ENCODE measurements at regions not wholly inside any gene's neighbourhood (a gene's known extent, or its start where the extent isn't known, plus 50 kb on each side); places are given as distances from the start of the nearest gene placed in this dataset.

- DNase-seq (ENCODE audit: extremely low spot score, insufficient read length, low read depth) = no peak
- FAIRE-seq = no peak
Observed at GRCh38 chr1:62917314-62917713, 133.4 kb downstream of the ATG4C start.

- no peak for DNase-seq (ENCODE audit: extremely low spot score, insufficient read length, low read depth)
Observed at GRCh38 chr1:62917805-62918204, 133.9 kb downstream of the ATG4C start.

GRCh38 chr1:62918700-62919099 lies 134.8 kb downstream of the ATG4C start:
- FAIRE-seq = no peak
- no peak for DNase-seq (ENCODE audit: extremely low spot score, insufficient read length, low read depth)

More at GRCh38 chr1:62917805-62918204, 133.9 kb downstream of the ATG4C start:
- FAIRE-seq = no peak

GRCh38 chr1:62922006-62922405 lies 138.1 kb downstream of the ATG4C start:
- FAIRE-seq (no peak), DNase-seq (ENCODE audit: extremely low spot score, insufficient read length, low read depth) (no peak)

GRCh38 chr1:62924983-62925790 lies 141.3 kb downstream of the ATG4C start:
- no peak for DNase-seq (ENCODE audit: extremely low spot score, insufficient read length, low read depth)
- FAIRE-seq = no peak

GRCh38 chr1:62926681-62927252 lies 142.8 kb downstream of the ATG4C start:
- FAIRE-seq = no peak

GRCh38 chr1:62928885-62929284 lies 145.0 kb downstream of the ATG4C start:
- FAIRE-seq (no peak), DNase-seq (ENCODE audit: extremely low spot score, insufficient read length, low read depth) (no peak)

More at GRCh38 chr1:62926681-62927252, 142.8 kb downstream of the ATG4C start:
- no peak for DNase-seq (ENCODE audit: extremely low spot score, insufficient read length, low read depth)

- no peak for DNase-seq (ENCODE audit: extremely low spot score, insufficient read length, low read depth)
- FAIRE-seq = no peak
Observed at GRCh38 chr1:62937634-62938296, 153.8 kb downstream of the ATG4C start.

- no peak for FAIRE-seq
- no peak for DNase-seq (ENCODE audit: extremely low spot score, insufficient read length, low read depth)
Observed at GRCh38 chr1:62941780-62942179, 157.8 kb downstream of the ATG4C start.

- DNase-seq (ENCODE audit: extremely low spot score, insufficient read length, low read depth) (no peak), FAIRE-seq (no peak)
Observed at GRCh38 chr1:62946511-62946910, 162.6 kb downstream of the ATG4C start.

- FAIRE-seq (no peak), DNase-seq (ENCODE audit: extremely low spot score, insufficient read length, low read depth) (no peak)
Observed at GRCh38 chr1:62951428-62951827, 167.5 kb downstream of the ATG4C start.

GRCh38 chr1:62952596-62952995 lies 168.7 kb downstream of the ATG4C start:
- FAIRE-seq = no peak

GRCh38 chr1:62953633-62954032 lies 169.7 kb downstream of the ATG4C start:
- DNase-seq (ENCODE audit: extremely low spot score, insufficient read length, low read depth) (no peak), FAIRE-seq (no peak)

More at GRCh38 chr1:62952596-62952995, 168.7 kb downstream of the ATG4C start:
- DNase-seq (ENCODE audit: extremely low spot score, insufficient read length, low read depth) = no peak

GRCh38 chr1:62954758-62955157 lies 170.8 kb downstream of the ATG4C start:
- FAIRE-seq = no peak
- no peak for DNase-seq (ENCODE audit: extremely low spot score, insufficient read length, low read depth)

GRCh38 chr1:62955666-62956065 lies 171.7 kb downstream of the ATG4C start:
- DNase-seq (ENCODE audit: extremely low spot score, insufficient read length, low read depth) (no peak), FAIRE-seq (no peak)

- FAIRE-seq (no peak), DNase-seq (ENCODE audit: extremely low spot score, insufficient read length, low read depth) (no peak)
Observed at GRCh38 chr1:62962014-62962812, 178.3 kb downstream of the ATG4C start.

- DNase-seq (ENCODE audit: extremely low spot score, insufficient read length, low read depth) (peak; percentile 29), FAIRE-seq (peak; percentile 21)
Observed at GRCh38 chr1:62962901-62963776, 179.2 kb downstream of the ATG4C start.

- DNase-seq (ENCODE audit: extremely low spot score, insufficient read length, low read depth) (no peak), FAIRE-seq (no peak)
Observed at GRCh38 chr1:62964141-62964540, 180.2 kb downstream of the ATG4C start.

- DNase-seq (ENCODE audit: extremely low spot score, insufficient read length, low read depth) (no peak), FAIRE-seq (no peak)
Observed at GRCh38 chr1:62967031-62967430, 183.1 kb downstream of the ATG4C start.

All from GM18507 (cell line).